Rectal smooth muscle tissue (tissue), 1 donor: ENCODE measurements at regions not wholly inside any gene's neighbourhood (a gene's known extent, or its start where the extent isn't known, plus 50 kb on each side); places are given as distances from the start of the nearest gene placed in this dataset.

Experiments
- H3K27ac ChIP-seq: one replicate; pipeline ENCODE4 v1.7.0; 2013; ENCODE audit warnings: low read depth, low read length, inconsistent platforms
- H3K27me3 ChIP-seq: one replicate; pipeline ENCODE4 v1.7.0; 2013; ENCODE audit warnings: low read length; ENCODE audit not compliant: control insufficient read depth, insufficient read depth
- H3K36me3 ChIP-seq: one replicate; pipeline ENCODE4 v1.7.0; 2013; ENCODE audit warnings: low read length; ENCODE audit not compliant: control insufficient read depth, insufficient read depth
- H3K4me1 ChIP-seq: one replicate; pipeline ENCODE4 v1.7.0; 2013; ENCODE audit warnings: low read length; ENCODE audit not compliant: control insufficient read depth, insufficient read depth
- H3K4me3 ChIP-seq: one replicate; pipeline ENCODE4 v1.7.0; 2013; ENCODE audit warnings: low read length
- H3K9ac ChIP-seq: one replicate; pipeline ENCODE4 v1.7.0; 2013; ENCODE audit warnings: low read length

DNA sequence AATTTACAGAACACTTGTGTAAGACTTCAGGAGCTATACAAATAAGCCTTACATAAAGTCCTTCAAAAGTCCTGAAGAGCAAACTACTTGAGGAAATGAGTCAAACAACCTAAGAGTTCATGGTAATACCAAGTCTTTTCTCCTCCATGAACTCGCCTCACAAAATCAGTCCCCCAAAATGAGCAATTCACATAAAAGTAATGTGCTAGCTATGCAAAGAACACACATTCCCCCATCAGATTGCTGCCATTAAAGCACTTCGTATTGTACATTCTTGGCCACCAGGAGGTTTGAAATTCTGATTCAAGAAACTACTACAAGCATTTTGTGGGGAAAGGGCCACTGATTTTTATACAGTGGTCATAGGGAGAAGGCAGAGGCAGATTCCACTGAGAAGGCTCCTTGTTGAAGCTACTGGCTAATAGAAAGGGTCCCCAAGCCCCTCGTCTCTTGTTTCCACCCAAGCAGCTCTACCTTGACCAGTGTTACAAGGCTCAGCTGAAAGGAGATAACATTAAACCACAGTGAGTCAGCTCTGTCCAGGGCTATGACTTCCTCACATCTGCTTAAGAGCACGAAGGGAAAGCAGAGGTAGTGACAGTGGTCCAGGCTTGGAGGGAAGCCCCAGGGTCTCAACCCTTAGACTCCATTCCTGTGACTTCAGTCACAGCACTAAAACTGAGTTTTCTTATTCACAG is 115.2 kb upstream of the CDK1 start:
- Histone ChIP-seq H3K27me3 (no peaks in the 10 kb centered on the region), H3K27ac (no peak overlapping the region), H3K36me3 (no peaks in the 10 kb centered on the region), H3K9ac (no peak overlapping the region), H3K4me3 (no peak overlapping the region), H3K4me1 (no peaks in the 10 kb centered on the region)

DNA sequence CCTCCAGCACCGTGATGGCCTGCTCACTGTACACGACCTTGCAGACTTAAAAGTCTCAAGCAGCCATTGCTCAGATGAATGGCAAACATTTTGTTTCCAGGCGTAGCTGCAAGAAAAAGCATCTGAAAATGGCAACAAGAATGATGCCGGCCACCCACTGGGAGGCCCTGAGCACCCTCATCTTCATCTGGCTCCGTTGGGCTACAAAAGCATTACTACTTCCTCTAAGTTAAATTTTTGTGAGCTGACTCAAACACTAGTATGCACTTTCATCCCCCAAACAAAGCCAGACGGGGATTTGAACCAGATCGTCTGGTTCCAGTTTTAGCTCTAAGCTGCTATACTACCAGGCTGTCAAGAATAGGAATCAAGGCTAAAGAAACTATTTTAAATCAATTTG is 116.6 kb upstream of the CDK1 start:
- Histone ChIP-seq H3K27ac (no peak overlapping the region), H3K27me3 (no peaks in the 10 kb centered on the region), H3K4me3 (no peak overlapping the region), H3K36me3 (no peaks in the 10 kb centered on the region), H3K9ac (no peak overlapping the region), H3K4me1 (no peaks in the 10 kb centered on the region)

DNA sequence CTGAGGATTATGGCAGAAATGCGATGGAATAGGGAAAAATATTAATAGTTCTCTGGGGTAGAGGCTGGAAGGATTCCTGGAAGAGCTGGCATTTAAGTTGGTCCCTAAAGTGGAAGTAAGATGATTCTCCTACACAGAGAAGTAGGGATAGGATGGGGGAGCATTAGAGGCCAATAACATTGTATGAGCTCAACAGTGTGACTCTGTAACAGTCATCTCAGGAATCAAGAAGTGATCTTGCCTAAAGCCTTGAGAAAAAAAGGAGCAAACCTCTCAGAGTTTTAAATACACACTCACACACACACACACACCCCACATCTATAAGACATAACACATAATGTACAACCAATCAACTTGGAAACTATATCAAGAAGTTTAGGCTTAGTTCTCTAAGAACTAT is 117.7 kb upstream of the CDK1 start:
- H3K9ac ChIP-seq: no peak overlapping the region
- no peaks in the 10 kb centered on the region for H3K4me1 ChIP-seq
- no peaks in the 10 kb centered on the region for H3K27me3 ChIP-seq
- no peak overlapping the region for H3K4me3 ChIP-seq
- no peak overlapping the region for H3K27ac ChIP-seq
- no peaks in the 10 kb centered on the region for H3K36me3 ChIP-seq

DNA sequence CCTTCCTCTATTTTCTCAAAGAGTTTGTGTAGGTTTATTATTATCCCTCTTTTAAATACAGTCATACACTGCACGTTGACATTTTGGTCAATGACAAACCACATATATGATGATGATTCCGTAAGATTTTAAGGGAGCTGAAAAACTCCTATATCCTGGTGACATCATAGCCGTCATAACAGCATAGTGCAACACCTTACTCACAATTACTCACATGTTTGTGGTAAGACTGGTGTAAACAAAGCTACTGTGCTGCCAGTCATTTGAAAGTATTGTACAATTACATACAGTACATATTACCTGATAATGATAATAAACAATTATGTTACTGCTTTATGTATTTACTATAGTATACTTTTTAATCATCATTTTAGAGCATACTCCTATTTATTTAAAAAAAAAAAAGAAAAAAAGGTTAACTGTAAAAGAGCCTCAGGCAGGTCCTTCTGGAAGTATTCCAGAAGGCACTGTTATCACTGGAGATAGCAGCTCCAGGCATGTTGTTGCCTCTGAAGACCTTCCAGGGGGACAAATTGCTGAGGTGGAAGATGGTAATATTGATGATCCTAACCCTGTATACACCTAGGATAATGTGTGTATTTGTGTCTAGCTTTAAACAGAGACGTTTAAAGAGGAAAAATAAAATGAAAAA is 123.3 kb upstream of the CDK1 start:
- Histone ChIP-seq H3K27me3 (no peaks in the 10 kb centered on the region), H3K9ac (no peak overlapping the region), H3K4me3 (no peak overlapping the region), H3K4me1 (no peaks in the 10 kb centered on the region), H3K36me3 (no peaks in the 10 kb centered on the region), H3K27ac (no peak overlapping the region)

DNA sequence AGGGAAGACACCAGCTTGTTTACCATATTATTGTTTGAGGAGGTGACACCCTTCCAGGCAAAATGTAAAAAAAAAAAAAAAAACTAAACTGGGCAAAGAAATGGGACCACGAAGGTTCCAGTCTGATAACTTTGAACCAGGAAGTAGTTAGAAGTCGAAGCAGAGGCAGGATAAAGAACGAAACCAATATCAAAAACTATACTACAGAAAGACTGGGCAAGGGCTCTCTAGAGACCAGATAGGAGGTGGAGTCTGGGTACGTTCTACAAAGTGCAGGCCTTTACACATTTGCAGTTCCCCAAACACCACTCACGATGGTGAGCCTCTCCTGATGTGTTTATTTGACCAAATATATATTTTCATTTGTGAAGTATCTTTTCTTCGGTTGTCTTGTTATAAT is 125.7 kb upstream of the CDK1 start:
- H3K27ac ChIP-seq: no peak overlapping the region
- H3K4me3 ChIP-seq: no peak overlapping the region

DNA sequence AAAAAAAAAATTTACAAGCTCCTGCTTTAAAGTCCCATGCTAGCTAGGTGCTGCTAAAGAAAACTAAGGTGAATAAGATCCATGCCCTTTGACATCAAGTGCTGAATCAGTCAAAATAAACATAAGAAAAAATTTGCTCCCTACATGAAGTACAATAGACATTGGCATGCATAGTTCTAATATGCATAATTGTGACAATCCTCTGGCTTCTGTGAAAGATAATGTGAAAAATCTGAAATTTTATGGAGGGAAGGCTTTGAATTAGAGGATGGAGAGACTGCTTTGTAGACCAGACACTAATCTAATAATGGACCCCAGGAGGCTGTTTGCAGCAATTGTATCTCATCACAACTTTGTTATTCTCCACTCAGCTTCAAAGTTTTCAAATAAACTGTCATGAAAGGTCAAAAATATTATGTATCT is 127.9 kb upstream of the CDK1 start:
- Histone ChIP-seq H3K27me3 (no peaks in the 10 kb centered on the region), H3K36me3 (no peaks in the 10 kb centered on the region), H3K4me1 (no peaks in the 10 kb centered on the region), H3K4me3 (no peak overlapping the region), H3K27ac (no peak overlapping the region), H3K9ac (no peak overlapping the region)

More for the DNA sequence above, 125.7 kb upstream of the CDK1 start:
- Histone ChIP-seq H3K27me3 (no peaks in the 10 kb centered on the region), H3K9ac (no peak overlapping the region), H3K4me1 (no peaks in the 10 kb centered on the region), H3K36me3 (no peaks in the 10 kb centered on the region)

DNA sequence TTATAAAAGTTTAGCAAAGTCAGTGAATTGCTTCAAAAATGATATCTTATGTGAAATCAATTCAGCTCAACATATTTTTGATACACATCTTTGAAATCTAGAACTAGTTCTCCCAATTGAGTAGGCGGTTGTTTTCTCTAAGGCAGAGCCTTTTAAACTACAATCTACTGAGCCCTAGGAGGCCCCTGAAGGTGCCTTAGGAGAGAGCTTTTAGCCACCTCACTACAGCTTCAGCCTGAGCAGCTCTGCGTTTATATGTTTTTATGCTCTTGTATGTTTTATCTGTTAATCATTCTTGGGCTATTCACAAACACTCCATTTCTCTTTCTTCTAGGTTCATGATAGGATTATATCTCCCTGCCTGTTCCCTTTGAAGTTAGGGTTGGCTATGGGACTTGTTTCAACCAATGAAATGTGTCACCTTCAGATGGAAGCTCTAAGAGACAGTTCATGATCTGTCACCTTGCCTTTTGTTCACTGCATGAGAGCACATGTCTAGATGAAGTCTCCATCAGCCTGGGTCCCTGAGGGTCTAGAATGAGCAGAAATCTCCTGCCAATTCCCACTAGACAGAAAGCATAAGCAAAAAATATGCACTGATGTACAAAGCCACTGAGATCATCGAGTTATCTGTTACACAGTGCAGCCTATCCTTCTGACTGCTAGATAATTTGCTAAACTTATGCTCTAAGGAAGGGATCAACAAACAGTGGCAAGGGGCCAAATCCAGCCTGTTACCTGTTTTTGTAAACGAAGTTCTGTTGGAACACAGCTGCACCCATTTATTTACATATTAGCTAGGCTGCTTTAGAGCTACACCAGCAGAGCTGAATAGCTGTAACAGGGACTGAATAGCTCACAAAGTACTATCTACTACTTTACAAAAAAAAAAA is 128.5 kb upstream of the CDK1 start:
- no peak overlapping the region for H3K9ac ChIP-seq
- H3K27me3 ChIP-seq: no peaks in the 10 kb centered on the region
- no peaks in the 10 kb centered on the region for H3K36me3 ChIP-seq
- no peak overlapping the region for H3K27ac ChIP-seq
- no peak overlapping the region for H3K4me3 ChIP-seq
- no peaks in the 10 kb centered on the region for H3K4me1 ChIP-seq

DNA sequence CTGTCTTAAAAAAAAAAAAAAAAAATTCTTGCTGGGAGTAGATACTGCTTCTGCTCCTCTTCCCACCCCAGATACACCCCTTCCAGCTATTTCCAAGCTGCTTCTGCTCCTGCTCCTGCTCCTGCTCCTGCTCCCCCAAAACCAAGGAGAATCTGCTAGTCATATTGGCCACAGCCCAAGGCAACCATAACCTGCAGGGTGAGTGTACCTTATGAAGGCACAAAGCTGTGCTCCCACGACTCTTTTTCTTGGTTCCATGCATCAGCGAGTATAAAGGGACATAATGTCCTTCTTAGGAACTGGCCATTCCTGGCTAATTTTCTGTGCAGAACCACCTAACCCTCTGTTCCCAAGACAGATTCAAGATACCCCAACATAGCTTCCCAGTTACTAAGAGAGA is 129.5 kb upstream of the CDK1 start:
- H3K9ac ChIP-seq: no peak overlapping the region
- no peak overlapping the region for H3K4me3 ChIP-seq
- H3K36me3 ChIP-seq: no peaks in the 10 kb centered on the region
- no peaks in the 10 kb centered on the region for H3K4me1 ChIP-seq
- H3K27me3 ChIP-seq: no peaks in the 10 kb centered on the region
- H3K27ac ChIP-seq: no peak overlapping the region

DNA sequence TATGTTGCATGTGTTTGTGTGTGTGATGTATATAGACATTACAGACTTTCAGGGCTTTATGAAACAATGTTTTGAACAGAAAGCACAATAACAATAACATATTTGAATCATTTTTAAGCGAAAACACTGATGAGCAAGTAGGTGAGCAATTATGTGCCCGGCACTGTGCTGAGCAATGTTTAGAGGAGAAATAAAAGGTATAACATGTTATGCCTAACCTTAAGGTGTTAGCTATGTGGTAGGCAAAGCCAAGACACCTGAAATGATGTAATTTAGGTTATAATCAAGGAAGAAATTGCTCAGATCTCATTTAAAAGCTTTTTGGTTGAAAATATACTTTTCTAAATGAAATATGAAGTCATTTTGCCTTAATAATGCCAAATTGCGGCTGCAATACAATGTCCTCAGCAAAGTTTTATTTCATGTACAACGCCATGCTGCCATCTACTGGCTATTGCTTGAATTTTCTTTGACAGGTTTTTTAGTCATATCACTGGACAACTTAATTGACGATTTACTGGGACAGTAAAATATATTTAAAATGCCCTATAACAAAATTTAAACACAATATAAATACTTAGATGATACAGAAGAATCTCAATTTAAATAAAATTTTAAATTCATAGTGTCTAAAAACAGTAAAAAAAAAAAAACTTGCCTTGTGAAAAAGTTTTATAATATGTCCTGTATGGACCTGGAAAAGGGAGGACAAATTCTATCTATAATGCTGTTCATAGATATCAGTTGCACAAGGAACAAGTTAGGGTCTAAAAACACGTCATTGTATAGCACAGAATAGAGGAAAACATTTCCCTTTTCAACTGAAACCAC is 131.1 kb upstream of the CDK1 start:
- Histone ChIP-seq H3K4me3 (no peak overlapping the region), H3K27ac (no peak overlapping the region), H3K27me3 (no peaks in the 10 kb centered on the region), H3K9ac (no peak overlapping the region), H3K4me1 (no peaks in the 10 kb centered on the region), H3K36me3 (no peaks in the 10 kb centered on the region)

DNA sequence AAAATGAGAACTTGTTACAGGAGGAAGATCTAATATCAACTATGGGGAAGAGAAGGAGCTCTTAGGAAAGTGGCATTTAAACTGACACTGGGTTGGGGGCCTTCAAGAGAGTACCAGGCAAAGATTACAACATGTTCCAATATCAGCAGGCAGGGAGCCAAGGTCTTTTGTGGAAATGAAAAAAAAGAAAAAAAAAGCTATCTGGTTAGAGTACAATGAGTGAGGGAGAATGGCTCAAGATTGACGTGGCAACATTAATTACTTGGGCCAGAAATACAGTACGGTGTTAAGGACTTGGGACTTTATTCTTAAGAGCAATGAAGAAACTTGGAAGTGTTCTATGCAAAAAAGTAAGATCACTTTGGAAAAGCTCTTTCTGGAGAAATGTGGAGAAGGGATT is 132.3 kb upstream of the CDK1 start:
- H3K4me3 ChIP-seq: no peak overlapping the region
- H3K27me3 ChIP-seq: no peaks in the 10 kb centered on the region
- H3K9ac ChIP-seq: no peak overlapping the region
- H3K27ac ChIP-seq: no peak overlapping the region
- H3K36me3 ChIP-seq: no peaks in the 10 kb centered on the region
- H3K4me1 ChIP-seq: no peaks in the 10 kb centered on the region

DNA sequence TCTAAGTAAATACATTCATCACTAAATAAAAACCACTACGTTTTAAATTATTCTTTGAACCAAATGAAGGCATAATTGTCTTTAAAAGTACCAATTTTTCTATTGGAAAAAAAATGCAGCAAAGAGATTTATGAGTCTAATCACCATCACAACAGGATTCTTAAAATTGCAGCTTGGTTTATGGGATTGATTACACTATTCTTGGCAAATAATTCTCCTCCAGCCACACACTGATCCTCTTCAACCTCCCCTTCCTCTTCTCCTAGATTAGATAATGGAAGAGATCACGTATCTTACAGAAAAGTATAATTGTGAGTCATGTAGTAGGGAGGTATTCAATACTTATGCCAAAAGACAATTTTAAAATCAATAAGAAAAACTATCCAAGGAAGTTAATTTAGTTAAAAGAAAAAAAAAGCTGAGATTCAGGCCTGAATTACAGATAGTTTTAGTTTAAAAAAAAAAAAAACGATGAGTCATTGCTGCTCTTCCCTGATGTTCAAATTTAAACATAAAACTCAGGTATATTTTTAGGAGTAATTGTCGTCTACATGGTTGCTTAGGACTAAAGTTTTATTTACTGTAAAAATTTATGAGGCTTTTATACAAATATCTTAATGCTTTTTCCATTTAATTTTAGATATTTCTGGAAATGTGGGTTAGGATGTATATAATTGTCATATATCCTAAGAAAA is 133.7 kb upstream of the CDK1 start:
- Histone ChIP-seq H3K36me3 (no peaks in the 10 kb centered on the region), H3K9ac (no peak overlapping the region), H3K4me1 (no peaks in the 10 kb centered on the region), H3K4me3 (no peak overlapping the region), H3K27me3 (no peaks in the 10 kb centered on the region), H3K27ac (no peak overlapping the region)
